ENCODE measurements at regions not wholly inside any gene's neighbourhood (a gene's known extent, or its start where the extent isn't known, plus 50 kb on each side); places are given as distances from the start of the nearest gene placed in this dataset.

- TF ChIP-seq POLR2AphosphoS5 (IDR thresholded peaks at IDR 0.05; ENCODE audit: low read depth, low read length) (no peak), REST (IDR thresholded peaks at IDR 0.05; ENCODE audit: insufficient read depth in 1 of 2, low read depth in 2 of 2, low read length in 2 of 2) (no peak), TAF1 (IDR thresholded peaks at IDR 0.05; ENCODE audit: borderline replicate concordance, insufficient read depth, low read length) (no peak), SIN3A (IDR thresholded peaks at IDR 0.05; ENCODE audit: borderline replicate concordance, insufficient read depth, low read length) (no peak)
These were observed 129.2 kb downstream of the ZIC5 start for GRCh38 chr13:99842405-99842804.

Data from PFSK-1 (cell line).